A549 (cell line): ENCODE measurements at regions not wholly inside any gene's neighbourhood (a gene's known extent, or its start where the extent isn't known, plus 50 kb on each side); places are given as distances from the start of the nearest gene placed in this dataset.

Experiments used
- ATAC-seq, 2 experiments: fragments of 200-7000 bp in 1 of 2; fragments of >200 bp in 1 of 2; cut with Nextera tagmentation in 1 of 2; cut with Tn5 transposase in 1 of 2; 3 replicates each; pipeline versions ENCODE4 v1.8.0 to v1.9.1; 2018 to 2020; ENCODE audit warnings: mild to moderate bottlenecking in 1 of 2, moderate library complexity in 1 of 2
- CTCF ChIA-PET: fragments of 300-600 bp; sonication (Branson Sonifier 250); formaldehyde crosslinking; extraction: SDS; loops from one replicate; lab custom pipeline; 2021; ENCODE audit warnings: antibody characterized with exemption, inconsistent platforms; lab: Yijun Ruan, JAX
- POLR2A ChIA-PET: fragments of 350-600 bp; formaldehyde crosslinking; extraction: SDS; loops from one replicate; lab custom pipeline; 2021; ENCODE audit warnings: antibody characterized with exemption, inconsistent platforms; lab: Yijun Ruan, JAX
- DNase-seq, 2 experiments: peaks; one replicate each; pipeline versions ENCODE4 v3.0.0 to v3.0.0-alpha.2; 2011 to 2016; ENCODE audit warnings: low read depth in 1 of 2, low spot score in 1 of 2
- FAIRE-seq: peaks from 2 replicates; lab custom pipeline; 2011; peaks lifted over from hg19 to GRCh38; lab: Jason Lieb, UNC
- H3K27ac ChIP-seq, 2 experiments: fragments of >200 bp; sonication (Bioruptor Twin); formaldehyde crosslinking; 3 replicates each; pipeline ENCODE4 v1.5.1; 2016 to 2017
- H3K4me1 ChIP-seq: fragments of >200 bp; sonication (Bioruptor Twin); formaldehyde crosslinking; 3 replicates; pipeline ENCODE4 v1.6.1; 2016
- H3K4me2 ChIP-seq: fragments of >200 bp; sonication (Bioruptor Twin); formaldehyde crosslinking; 3 replicates; pipeline ENCODE4 v1.6.1; 2016
- H3K4me3 ChIP-seq: fragments of >200 bp; sonication (Bioruptor Twin); formaldehyde crosslinking; 3 replicates; pipeline ENCODE4 v1.5.1; 2016
- H3K9me3 ChIP-seq: fragments of >200 bp; sonication (Bioruptor Twin); formaldehyde crosslinking; 3 replicates; pipeline ENCODE4 v1.6.1; 2016
- BHLHE40 ChIP-seq: IDR thresholded peaks from 2 replicates; pipeline ENCODE4 v1.6.1; 2012; ENCODE audit warnings: low read depth, low read length, inconsistent platforms
- CBX8 ChIP-seq: fragments of 200-600 bp; sonication (generic); IDR thresholded peaks from 2 replicates; pipeline ENCODE4 v1.6.1; 2016
- CEBPB ChIP-seq, 2 experiments: fragments of >200 bp in 1 of 2; sonication (Bioruptor Twin) in 1 of 2; formaldehyde crosslinking in 1 of 2; IDR thresholded peaks; 2 replicates each; pipeline ENCODE4 v1.6.1; 2012 to 2016
- CHD4 ChIP-seq: fragments of 200-600 bp; sonication (generic); IDR thresholded peaks from 2 replicates; pipeline ENCODE4 v1.6.1; 2016; ENCODE audit warnings: antibody characterized with exemption, mild to moderate bottlenecking, borderline replicate concordance
- ELK1 ChIP-seq: fragments of 150-350 bp; IDR thresholded peaks from 2 replicates; pipeline ENCODE4 v1.6.1; 2014; ENCODE audit warnings: low read depth, mild to moderate bottlenecking, low read length
- EP300 ChIP-seq, 2 experiments: fragments of >200 bp; sonication (Bioruptor Twin); formaldehyde crosslinking; IDR thresholded peaks; 2 replicates in 1 of 2; 3 replicates in 1 of 2; pipeline ENCODE4 v1.6.1; 2016 to 2017
- ESRRA ChIP-seq: fragments of 150-350 bp; IDR thresholded peaks from 2 replicates; pipeline ENCODE4 v1.6.1; 2014; ENCODE audit warnings: mild to moderate bottlenecking, low read length, borderline replicate concordance
- FOSB ChIP-seq: fragments of 250-450 bp; sonication (Bioruptor Pico); IDR thresholded peaks from 2 replicates; pipeline ENCODE4 v1.5.0; 2020; ENCODE audit warnings: mild to moderate bottlenecking, moderate library complexity
- FOSL2 ChIP-seq, 2 experiments: fragments of 450-650 bp in 1 of 2; fragments of >200 bp in 1 of 2; sonication (Bioruptor Twin) in 1 of 2; formaldehyde crosslinking; IDR thresholded peaks; 2 replicates each; pipeline versions ENCODE4 v1.5.0 to v1.6.1; 2016 to 2020; ENCODE audit warnings: mild to moderate bottlenecking in 1 of 2, moderate library complexity in 1 of 2
- FOXS1 ChIP-seq: fragments of 250-450 bp; sonication (Bioruptor Pico); IDR thresholded peaks from 2 replicates; pipeline ENCODE4 v1.5.0; 2020; ENCODE audit warnings: mild to moderate bottlenecking, moderate library complexity
- HES2 ChIP-seq: fragments of >200 bp; sonication (Bioruptor Twin); formaldehyde crosslinking; IDR thresholded peaks from 2 replicates; pipeline ENCODE4 v1.6.1; 2016
- HEYL ChIP-seq: fragments of 250-450 bp; sonication (Bioruptor Pico); IDR thresholded peaks from 2 replicates; pipeline ENCODE4 v1.8.0; 2021; ENCODE audit warnings: mild to moderate bottlenecking, moderate library complexity
- JUN ChIP-seq, 2 experiments: fragments of >200 bp; sonication (Bioruptor Twin); formaldehyde crosslinking; IDR thresholded peaks; 2 replicates in 1 of 2; 3 replicates in 1 of 2; pipeline ENCODE4 v1.6.1; 2016 to 2017
- KDM1A ChIP-seq: fragments of 200-600 bp; sonication (generic); IDR thresholded peaks from 2 replicates; pipeline ENCODE4 v1.6.1; 2016; ENCODE audit warnings: low read depth, mild to moderate bottlenecking
- KDM5A ChIP-seq: fragments of 200-600 bp; sonication (generic); IDR thresholded peaks from 2 replicates; pipeline ENCODE4 v1.6.1; 2016; ENCODE audit warnings: antibody characterized with exemption, mild to moderate bottlenecking
- MAX ChIP-seq: IDR thresholded peaks from 2 replicates; pipeline ENCODE4 v1.6.1; 2012
- NFE2L2 ChIP-seq: fragments of 150-350 bp; conservative IDR thresholded peaks from 2 replicates; pipeline ENCODE4 v1.6.1; 2014; ENCODE audit warnings: low read length
- NPAS2 ChIP-seq: fragments of 250-450 bp; sonication (Bioruptor Pico); IDR thresholded peaks from 2 replicates; pipeline ENCODE4 v1.8.0; 2022; ENCODE audit warnings: mild to moderate bottlenecking, moderate library complexity, borderline replicate concordance
- RARB ChIP-seq: fragments of 250-450 bp; sonication (Bioruptor Pico); IDR thresholded peaks from 2 replicates; pipeline ENCODE4 v1.8.0; 2021; ENCODE audit warnings: mild to moderate bottlenecking, moderate library complexity
- REST ChIP-seq: fragments of 200-600 bp; sonication (generic); IDR thresholded peaks from 2 replicates; pipeline ENCODE4 v1.6.1; 2016; ENCODE audit warnings: antibody characterized with exemption, mild to moderate bottlenecking, moderate library complexity
- TFCP2L1 ChIP-seq: fragments of 250-450 bp; sonication (Bioruptor Pico); IDR thresholded peaks from 2 replicates; pipeline ENCODE4 v1.5.0; 2021; ENCODE audit warnings: mild to moderate bottlenecking
- USF2 ChIP-seq: fragments of 450-650 bp; IDR thresholded peaks from 2 replicates; pipeline ENCODE4 v1.6.1; 2014; ENCODE audit warnings: antibody characterized with exemption
- WGBS: methylation state at CpG from one replicate; pipeline ENCODE4 v1.1.6; 2017; ENCODE audit errors: missing lambda C conversion rate; 5-methylcytosine and 5-hydroxymethylcytosine counted together

- POLR2A ChIA-PET: no interaction called here
- DNase-seq: no peak
- no peaks in the 10 kb centered on the region for H3K4me1 ChIP-seq
- no peak overlapping the region for H3K27ac ChIP-seq
- WGBS: 86% methylated on average over 4 of the region's 4 CpGs
- H3K4me3 ChIP-seq: no peak overlapping the region
- TF ChIP-seq REST (no peak), NFE2L2 (no peak), CBX8 (no peak), FOXS1 (CRISPR knock-in tag) (no peak), FOSL2 (IDR thresholded peaks at IDR 0.05) (no peak), FOSL2 (CRISPR knock-in tag; IDR thresholded peaks at IDR 0.05) (no peak), RARB (no peak), JUN (IDR thresholded peaks at IDR 0.05) (no peak), HEYL (CRISPR knock-in tag) (no peak), KDM5A (no peak), EP300 (IDR thresholded peaks at IDR 0.05) (no peak), ELK1 (no peak), NPAS2 (CRISPR knock-in tag) (no peak), MAX (no peak), KDM1A (no peak)
- TF ChIP-seq, all 56 proteins: peak for 0
- no peak for FAIRE-seq
- CTCF ChIA-PET: interaction anchor here (1.1 kb wide), 1 partner anchor 211 kb away, joined by 3 read pairs; no protein-coding TSS in a partner anchor
- no peak for ATAC-seq
- Histone ChIP-seq H3K9me3 (no peaks in the 10 kb centered on the region), H3K4me2 (no peak overlapping the region)
Observed at GRCh38 chr12:90077756-90078155, 369.1 kb upstream of the ATP2B1 start.

GRCh38 chr12:90076851-90077319 lies 368.2 kb upstream of the ATP2B1 start:
- TF ChIP-seq CHD4: no peak
- TF ChIP-seq NPAS2 (CRISPR knock-in tag): no peak
- TF ChIP-seq NFE2L2: no peak
- TF ChIP-seq BHLHE40: no peak
- TF ChIP-seq CEBPB (IDR thresholded peaks at IDR 0.05): no peak
- TF ChIP-seq TFCP2L1 (CRISPR knock-in tag): no peak
- no peak for TF ChIP-seq FOSB (CRISPR knock-in tag)
- no peak for TF ChIP-seq HES2
- TF ChIP-seq KDM5A: no peak
- no peak for TF ChIP-seq USF2
- no peak for TF ChIP-seq ESRRA
- no peak overlapping the region for H3K4me3 ChIP-seq
- FAIRE-seq (no peak), DNase-seq (no peak), ATAC-seq (no peak)
- WGBS: 50% methylated on average over 3 of the region's 3 CpGs
- ChIA-PET POLR2A (no interaction called here), CTCF (interaction anchor here (0.6 to 1.2 kb wide), 4 partner anchors 12 to 1502 kb away, joined by 3 to 4 read pairs (median 3); no protein-coding TSS in a partner anchor)
- no peaks in the 10 kb centered on the region for H3K4me1 ChIP-seq
- no peak overlapping the region for H3K4me2 ChIP-seq
- no peak overlapping the region for H3K27ac ChIP-seq
- no peaks in the 10 kb centered on the region for H3K9me3 ChIP-seq
